Esophagus (tissue), 2 donors: ENCODE measurements at regions not wholly inside any gene's neighbourhood (a gene's known extent, or its start where the extent isn't known, plus 50 kb on each side); places are given as distances from the start of the nearest gene placed in this dataset.
A peak's percentile ranks its signal among the peaks of the same experiment; 100 is the strongest.

ENCODE experiments used
- H3K27ac ChIP-seq, 2 donors: one replicate each; pipeline ENCODE4 v1.5.1; 2013; ENCODE audit warnings: low read depth in 2 of 2, mild to moderate bottlenecking in 2 of 2, inconsistent platforms in 1 of 2, low read length in 1 of 2, moderate library complexity in 1 of 2
- H3K27me3 ChIP-seq, 2 donors: one replicate each; pipeline ENCODE4 v1.6.1; 2013; ENCODE audit warnings: low read length in 2 of 2, control low read depth in 1 of 2, mild to moderate bottlenecking in 1 of 2; ENCODE audit not compliant: insufficient read depth in 2 of 2, control insufficient read depth in 1 of 2
- H3K36me3 ChIP-seq, 2 donors: one replicate each; pipeline ENCODE4 v1.6.1; 2013; ENCODE audit warnings: low read length in 1 of 2; ENCODE audit not compliant: control insufficient read depth in 2 of 2, insufficient read depth in 2 of 2
- H3K4me1 ChIP-seq, 2 donors: one replicate each; pipeline ENCODE4 v1.6.1; 2013; ENCODE audit warnings: low read length in 1 of 2; ENCODE audit not compliant: control insufficient read depth in 2 of 2, insufficient read depth in 2 of 2
- H3K4me3 ChIP-seq, 2 donors: one replicate each; pipeline ENCODE4 v1.5.1; 2013; ENCODE audit warnings: low read length in 2 of 2, mild to moderate bottlenecking in 2 of 2, low read depth in 1 of 2, moderate library complexity in 1 of 2
- H3K9me3 ChIP-seq, 2 donors: one replicate each; pipeline ENCODE4 v1.6.1; 2013; ENCODE audit warnings: mild to moderate bottlenecking in 2 of 2, low read depth in 1 of 2, low read length in 1 of 2, moderate library complexity in 1 of 2; ENCODE audit not compliant: control insufficient read depth in 2 of 2, insufficient read depth in 1 of 2
- WGBS, 2 donors: extraction: QIAGEN DNeasy Blood & Tissue Kit; methylation state at CpG; one replicate each; pipeline ENCODE4 v1.1.7; 2013; 5-methylcytosine and 5-hydroxymethylcytosine counted together
- donor health status: healthy with polysubstance abuse.
- donor health status: Bipolar disorder and iron deficiency.

- H3K9me3 ChIP-seq = no peaks in the 10 kb centered on the region
- WGBS, 2 donors = 84 to 88% methylated on average over 8 of the region's 8 CpGs
- peaks cover 2 to 5% of the 10 kb centered on the region in 2 donors for H3K4me1 ChIP-seq
- no peak overlapping the region for H3K4me3 ChIP-seq
- no peak overlapping the region for H3K27ac ChIP-seq
- H3K27me3 ChIP-seq = no peaks in the 10 kb centered on the region
- H3K36me3 ChIP-seq = no peaks in the 10 kb centered on the region
These were observed 81.9 kb downstream of the FAM43A start for GRCh38 chr3:194767446-194768207.

- H3K4me1 ChIP-seq = peaks cover 2 to 10% of the 10 kb centered on the region in 2 donors
- no peaks in the 10 kb centered on the region for H3K27me3 ChIP-seq
- WGBS, 2 donors = 84 to 88% methylated on average over 10 of the region's 10 CpGs
- no peak overlapping the region for H3K4me3 ChIP-seq
- no peaks in the 10 kb centered on the region for H3K36me3 ChIP-seq
- H3K27ac ChIP-seq = peak overlapping the region in 1 of 2 donors; percentile 8
- no peaks in the 10 kb centered on the region for H3K9me3 ChIP-seq
These were observed 82.9 kb downstream of the FAM43A start for GRCh38 chr3:194768586-194768985.

- H3K4me3 ChIP-seq = peak overlapping the region; percentile 13 to 41
These were observed 83.4 kb downstream of the FAM43A start for GRCh38 chr3:194769020-194769643.

GRCh38 chr3:194772241-194773000 lies 86.7 kb downstream of the FAM43A start:
- WGBS, 2 donors = 51 to 61% methylated on average over 13 of the region's 13 CpGs
- Histone ChIP-seq H3K4me1 (peaks cover 2 to 13% of the 10 kb centered on the region in 2 donors), H3K9me3 (no peaks in the 10 kb centered on the region), H3K4me3 (no peak overlapping the region), H3K36me3 (no peaks in the 10 kb centered on the region), H3K27ac (peak overlapping the region; percentile 22 to 66), H3K27me3 (no peaks in the 10 kb centered on the region)

More at GRCh38 chr3:194769020-194769643, 83.4 kb downstream of the FAM43A start:
- Histone ChIP-seq H3K36me3 (no peaks in the 10 kb centered on the region), H3K27ac (peak overlapping the region; percentile 8 to 26), H3K9me3 (no peaks in the 10 kb centered on the region), H3K4me1 (peaks cover 2 to 13% of the 10 kb centered on the region in 2 donors), H3K27me3 (no peaks in the 10 kb centered on the region)
- 2 to 4% methylated on average over 16 of the region's 16 CpGs for WGBS, 2 donors

GRCh38 chr3:194773216-194773615 lies 87.5 kb downstream of the FAM43A start:
- no peaks in the 10 kb centered on the region for H3K9me3 ChIP-seq
- 18 to 28% methylated on average over 5 of the region's 5 CpGs for WGBS, 2 donors
- H3K36me3 ChIP-seq = no peaks in the 10 kb centered on the region
- peaks cover 2 to 13% of the 10 kb centered on the region in 2 donors for H3K4me1 ChIP-seq
- peak overlapping the region in 1 of 2 donors; percentile 66 for H3K27ac ChIP-seq
- peak overlapping the region in 1 of 2 donors; percentile 2 for H3K4me3 ChIP-seq
- H3K27me3 ChIP-seq = no peaks in the 10 kb centered on the region

- Histone ChIP-seq H3K4me1 (peaks cover 0 to 9% of the 10 kb centered on the region in 2 donors), H3K27me3 (no peaks in the 10 kb centered on the region), H3K36me3 (no peaks in the 10 kb centered on the region), H3K4me3 (no peak overlapping the region), H3K9me3 (no peaks in the 10 kb centered on the region), H3K27ac (no peak overlapping the region)
- 55 to 65% methylated on average over 5 of the region's 5 CpGs for WGBS, 2 donors
These were observed 88.2 kb downstream of the FAM43A start for GRCh38 chr3:194773771-194774455.

GRCh38 chr3:194775266-194775665 lies 89.6 kb downstream of the FAM43A start:
- H3K36me3 ChIP-seq = no peaks in the 10 kb centered on the region
- 59 to 67% methylated on average over 3 of the region's 3 CpGs for WGBS, 2 donors
- no peak overlapping the region for H3K4me3 ChIP-seq
- H3K4me1 ChIP-seq = peaks cover 0 to 9% of the 10 kb centered on the region in 2 donors
- no peaks in the 10 kb centered on the region for H3K27me3 ChIP-seq
- H3K9me3 ChIP-seq = no peaks in the 10 kb centered on the region
- H3K27ac ChIP-seq = no peak overlapping the region

- no peak overlapping the region for H3K4me3 ChIP-seq
- no peak overlapping the region for H3K27ac ChIP-seq
- 53 to 54% methylated on average over 3 of the region's 3 CpGs for WGBS, 2 donors
- no peaks in the 10 kb centered on the region for H3K9me3 ChIP-seq
- peaks cover 0 to 9% of the 10 kb centered on the region in 2 donors for H3K4me1 ChIP-seq
- no peaks in the 10 kb centered on the region for H3K36me3 ChIP-seq
- no peaks in the 10 kb centered on the region for H3K27me3 ChIP-seq
These were observed 90.0 kb downstream of the FAM43A start for GRCh38 chr3:194775731-194776130.

- no peak overlapping the region for H3K27ac ChIP-seq
- no peaks in the 10 kb centered on the region for H3K9me3 ChIP-seq
- no peak overlapping the region for H3K4me3 ChIP-seq
- H3K4me1 ChIP-seq = peaks cover 0 to 8% of the 10 kb centered on the region in 2 donors
- no peaks in the 10 kb centered on the region for H3K27me3 ChIP-seq
- WGBS, 2 donors = 64 to 68% methylated on average over 5 of the region's 5 CpGs
- H3K36me3 ChIP-seq = no peaks in the 10 kb centered on the region
These were observed 92.0 kb downstream of the FAM43A start for GRCh38 chr3:194777729-194778128.
